GM18526 (cell line): ENCODE measurements at regions not wholly inside any gene's neighbourhood (a gene's known extent, or its start where the extent isn't known, plus 50 kb on each side); places are given as distances from the start of the nearest gene placed in this dataset.

Source experiments
- POLR2A ChIP-seq: IDR thresholded peaks from 3 replicates; pipeline ENCODE4 v1.6.1; 2011; ENCODE audit not compliant: insufficient read length; ENCODE audit errors: extremely low read depth

DNA sequence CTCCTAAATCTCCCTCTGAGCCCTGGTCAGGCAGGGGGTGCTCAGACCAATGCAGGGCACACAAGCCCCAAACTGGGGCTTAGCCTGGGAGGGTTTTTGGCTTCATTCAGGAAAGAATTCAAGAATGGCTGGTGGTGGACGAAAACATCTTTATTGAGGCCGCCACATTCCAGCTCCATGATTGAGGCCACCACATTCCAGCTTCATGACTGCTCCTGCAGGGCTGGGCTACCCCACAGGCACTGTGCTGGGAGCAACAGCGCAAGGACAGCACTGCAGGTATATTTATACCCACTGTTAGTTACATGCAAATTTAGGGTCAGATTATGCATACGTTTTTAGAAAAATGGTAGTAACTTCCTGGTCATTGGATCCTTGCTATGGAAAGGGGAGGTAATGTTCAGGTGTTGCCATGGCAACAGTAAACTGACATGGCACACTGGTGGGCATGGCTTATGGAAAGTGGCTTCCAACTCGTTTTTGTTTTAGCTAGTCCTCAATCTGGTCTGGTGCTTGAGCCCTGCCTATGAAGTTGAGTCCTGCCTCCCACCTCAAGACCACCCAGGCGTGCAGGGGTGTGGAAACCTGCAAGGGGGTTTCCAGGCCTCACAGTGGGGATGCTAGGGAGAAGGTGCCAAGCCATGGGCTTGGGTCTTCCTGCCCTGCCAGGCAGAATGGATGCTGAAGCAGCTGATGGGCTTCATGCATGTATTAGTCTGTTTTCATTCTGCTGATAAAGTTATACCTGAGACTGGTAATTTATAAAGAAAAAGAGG lies 348.7 kb upstream of the AJAP1 start:
- TF ChIP-seq POLR2A = no peak

DNA sequence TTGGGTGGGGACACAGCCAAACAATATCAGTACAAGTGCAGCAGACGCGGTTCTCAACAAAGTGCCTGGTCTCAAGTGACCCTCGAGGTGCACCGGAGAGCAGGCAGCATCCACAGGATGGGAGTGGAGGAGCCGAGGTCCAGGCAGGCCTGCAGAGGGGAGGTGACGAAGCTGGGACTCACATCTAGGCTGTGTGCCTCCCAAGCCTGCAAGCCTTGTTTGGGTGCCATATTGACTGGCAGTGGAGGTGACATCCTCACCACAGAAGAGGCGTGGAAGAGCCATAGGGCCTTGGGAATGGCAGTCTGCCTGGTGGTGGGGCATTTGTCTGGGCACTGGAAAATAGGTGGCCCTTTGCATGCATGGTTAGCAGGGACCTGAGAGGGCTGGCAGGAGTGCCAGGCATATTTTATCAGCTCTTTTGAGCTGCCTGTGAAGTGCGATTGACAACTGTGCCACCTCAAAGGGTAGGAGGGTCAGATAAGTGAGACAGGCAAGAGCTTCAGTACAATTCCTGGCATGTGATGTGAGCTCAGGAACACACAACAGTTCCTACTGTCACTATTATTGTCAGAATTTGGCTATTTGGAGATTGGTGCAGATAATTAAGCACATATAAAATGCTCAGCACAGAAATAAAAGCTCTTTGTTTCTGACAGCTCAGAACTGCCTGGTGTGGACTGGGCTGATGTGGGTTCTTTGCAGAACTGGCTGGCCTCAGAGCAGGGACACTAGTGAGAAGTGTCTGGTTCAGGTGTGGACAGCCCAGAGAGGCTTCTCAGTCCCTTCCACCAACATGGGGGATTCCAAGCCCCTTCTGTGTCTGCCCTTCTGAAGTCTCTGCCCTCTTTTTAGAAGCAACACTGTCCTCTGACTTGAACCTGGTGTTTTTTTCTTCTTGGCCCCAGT lies 347.6 kb upstream of the AJAP1 start:
- no peak for TF ChIP-seq POLR2A

- no peak for TF ChIP-seq POLR2A
Measured at GRCh38 chr1:4307468-4307845, 347.0 kb upstream of the AJAP1 start.

GRCh38 chr1:4307911-4308545 lies 346.4 kb upstream of the AJAP1 start:
- TF ChIP-seq POLR2A = no peak

DNA sequence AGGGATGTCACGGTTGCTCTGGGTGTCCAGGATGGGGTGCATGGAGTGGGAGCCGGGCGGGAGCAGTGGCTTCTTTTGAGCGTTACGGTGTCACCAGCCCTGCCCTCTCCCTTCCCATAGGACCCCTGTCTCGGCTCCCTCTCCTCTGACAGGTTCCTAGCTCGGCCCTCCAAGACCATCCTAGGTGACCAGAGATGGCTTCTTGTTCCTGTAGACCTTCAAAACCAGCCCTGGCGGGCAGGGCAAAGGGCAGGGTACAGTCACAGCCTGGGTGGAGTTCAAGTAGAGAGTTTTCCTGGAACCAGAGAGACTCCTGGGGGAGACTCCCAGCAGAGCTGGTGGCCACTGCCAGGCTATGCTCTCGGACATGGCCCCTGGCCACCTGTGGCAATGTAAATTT lies 345.6 kb upstream of the AJAP1 start:
- TF ChIP-seq POLR2A = no peak

- no peak for TF ChIP-seq POLR2A
Measured at GRCh38 chr1:4309676-4310320, 344.6 kb upstream of the AJAP1 start.

DNA sequence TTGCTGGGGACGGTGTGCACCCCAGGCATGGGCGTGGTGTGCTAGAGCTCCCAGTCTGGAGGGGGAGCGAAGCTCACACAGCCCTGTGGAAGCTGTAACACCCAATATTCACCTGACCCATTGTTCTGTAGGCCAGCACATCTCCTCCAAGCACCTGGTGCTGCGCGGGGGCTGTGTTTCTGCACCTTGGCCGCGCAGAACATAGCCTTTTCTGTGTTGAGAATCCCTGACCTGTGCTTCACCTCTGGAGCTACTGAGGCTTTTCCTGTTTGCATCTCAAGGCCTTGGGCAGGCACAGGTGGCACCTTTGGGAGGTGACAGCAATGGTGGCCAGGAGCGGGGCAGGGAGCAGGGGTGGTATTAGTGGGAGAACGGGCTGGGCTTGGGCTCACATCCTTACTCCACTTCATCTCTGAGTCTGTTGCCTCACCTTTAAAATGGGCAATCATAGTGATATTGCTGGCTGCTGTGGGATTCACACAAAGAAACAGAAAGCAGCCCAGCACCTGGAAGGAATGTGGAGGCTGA lies 343.9 kb upstream of the AJAP1 start:
- no peak for TF ChIP-seq POLR2A

DNA sequence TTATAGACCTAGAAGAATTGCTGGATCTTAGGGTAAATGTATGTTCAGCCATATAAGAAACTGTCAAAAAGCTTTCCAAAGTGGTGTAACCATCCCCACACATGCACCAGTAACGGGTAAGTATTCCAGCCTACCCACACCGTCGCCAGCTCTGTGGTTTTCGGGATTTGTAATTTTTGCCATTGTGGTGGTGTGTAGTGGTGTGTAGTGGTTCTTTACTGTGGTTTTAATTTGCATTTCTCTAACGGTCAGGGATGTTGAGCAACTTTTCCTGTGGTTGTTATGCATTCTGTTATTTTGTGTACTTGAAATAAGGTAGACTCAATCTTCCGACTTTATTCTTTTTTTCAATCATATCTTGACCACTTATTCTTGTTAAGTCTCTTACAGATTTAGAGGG lies 342.4 kb upstream of the AJAP1 start:
- TF ChIP-seq POLR2A = no peak

- TF ChIP-seq POLR2A = no peak
Measured at GRCh38 chr1:4315202-4315601, 339.2 kb upstream of the AJAP1 start.

DNA sequence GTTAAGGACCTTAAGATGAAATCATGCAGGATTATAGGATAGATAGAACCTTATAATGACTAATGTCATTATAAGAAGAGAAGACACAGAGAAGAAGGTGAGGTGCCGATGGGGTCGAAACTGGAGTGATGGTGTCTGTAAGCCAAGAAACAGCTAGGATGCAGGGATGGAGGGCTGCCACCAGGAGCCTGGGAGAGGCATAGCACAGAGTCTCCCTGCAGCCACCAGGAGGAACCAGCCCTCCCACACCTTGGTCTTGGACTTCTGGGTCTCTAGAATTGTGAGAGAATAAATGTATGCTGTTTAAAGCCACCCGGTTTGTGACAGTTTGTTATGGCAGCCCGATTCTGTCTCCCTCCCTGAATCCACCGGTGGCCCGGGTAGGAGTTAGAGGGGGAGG lies 337.2 kb upstream of the AJAP1 start:
- TF ChIP-seq POLR2A = no peak

- no peak for TF ChIP-seq POLR2A
Measured at GRCh38 chr1:4318720-4319119, 335.7 kb upstream of the AJAP1 start.

- no peak for TF ChIP-seq POLR2A
Measured at GRCh38 chr1:4319496-4319895, 334.9 kb upstream of the AJAP1 start.

DNA sequence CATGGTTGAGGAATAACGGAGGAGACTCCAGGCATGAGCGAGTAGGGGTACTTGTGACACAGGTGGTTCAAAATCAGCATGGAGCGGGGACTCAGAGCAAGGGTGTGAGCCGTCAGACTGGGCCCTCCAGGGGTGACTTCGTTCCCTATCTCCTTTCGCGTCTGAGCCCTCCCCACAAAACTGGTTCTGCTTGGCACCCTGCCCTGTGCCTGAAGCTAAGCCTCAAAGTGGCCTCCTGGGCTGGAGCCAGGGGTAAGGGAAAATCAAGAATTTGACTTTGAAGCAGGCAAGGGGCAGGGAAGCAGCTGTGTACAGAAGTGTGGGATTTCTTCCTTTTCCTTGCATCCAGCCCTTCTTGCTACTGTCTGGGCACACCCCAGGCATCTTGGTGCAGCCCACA lies 331.5 kb upstream of the AJAP1 start:
- TF ChIP-seq POLR2A = no peak

DNA sequence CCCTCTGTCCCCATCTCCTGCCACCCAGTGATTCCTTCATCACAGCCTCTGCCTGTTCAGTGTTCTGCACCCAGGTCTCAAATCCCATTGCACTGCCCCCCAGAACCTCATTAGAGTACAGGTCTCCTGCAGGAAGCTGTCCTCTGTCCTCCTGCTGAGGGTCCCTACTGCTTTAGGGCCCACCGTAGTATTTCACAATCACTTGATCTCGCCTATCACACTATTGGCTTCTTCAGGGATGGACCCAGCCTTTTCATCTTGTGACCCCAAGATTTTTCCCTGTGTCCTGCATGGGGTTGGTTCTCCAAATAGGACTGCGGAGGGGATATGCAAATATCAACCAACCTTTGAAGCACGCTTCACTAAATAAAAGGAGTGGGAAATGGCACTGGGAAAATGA lies 331.1 kb upstream of the AJAP1 start:
- no peak for TF ChIP-seq POLR2A

DNA sequence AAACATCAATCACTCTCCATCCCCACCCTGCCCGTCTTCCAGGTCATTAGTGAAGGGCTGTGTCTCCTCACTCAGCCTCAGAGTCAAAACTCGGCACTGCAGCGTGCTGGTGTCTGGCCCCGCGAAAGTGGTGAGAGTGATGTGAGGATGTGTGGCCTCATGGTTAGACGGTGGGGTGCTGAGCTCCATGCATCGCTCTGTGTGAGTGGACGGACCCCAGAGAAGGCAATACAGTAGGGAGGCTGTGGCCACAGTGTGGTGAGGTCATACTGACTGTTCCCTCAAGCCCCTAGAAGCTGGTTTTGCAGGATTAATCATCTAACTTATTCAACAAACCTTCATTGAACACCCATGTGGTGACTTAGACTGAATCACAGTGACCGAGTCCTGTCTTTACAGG lies 329.9 kb upstream of the AJAP1 start:
- TF ChIP-seq POLR2A = no peak
